ENCODE measurements at regions not wholly inside any gene's neighbourhood (a gene's known extent, or its start where the extent isn't known, plus 50 kb on each side); places are given as distances from the start of the nearest gene placed in this dataset.
"Not testable (repeated sequence)": the region's sequence is repeated elsewhere in the genome, so short reads cannot be mapped to it uniquely, and the experiment has no call there.

GRCh38 chr4:1558205-1558604 is 125.9 kb downstream of the FAM53A start:
- no peak for DNase-seq

- DNase-seq: no peak
These were observed 126.9 kb downstream of the FAM53A start for GRCh38 chr4:1557221-1557597.

GRCh38 chr4:1556541-1557220 is 127.4 kb downstream of the FAM53A start:
- DNase-seq: no peak

- DNase-seq: no peak
These were observed 129.2 kb downstream of the FAM53A start for GRCh38 chr4:1554876-1555265.

- no peak for DNase-seq
These were observed 129.8 kb downstream of the FAM53A start for GRCh38 chr4:1554246-1554875.

- no peak for DNase-seq
These were observed 130.7 kb downstream of the FAM53A start for GRCh38 chr4:1553365-1553764.

- no peak for DNase-seq
These were observed 131.7 kb downstream of the FAM53A start for GRCh38 chr4:1552451-1552850.

GRCh38 chr4:1551211-1551610 is 132.9 kb downstream of the FAM53A start:
- DNase-seq: no peak

GRCh38 chr4:1550122-1551070 is 133.7 kb downstream of the FAM53A start:
- no peak for DNase-seq

GRCh38 chr4:1549638-1550035 is 134.5 kb downstream of the FAM53A start:
- DNase-seq: no peak

GRCh38 chr4:1548827-1549637 is 135.1 kb downstream of the FAM53A start:
- peak; percentile 50 to 68 for DNase-seq

GRCh38 chr4:1547856-1548826 is 136.0 kb downstream of the FAM53A start:
- DNase-seq: no peak

GRCh38 chr4:1547131-1547855 is 136.8 kb downstream of the FAM53A start:
- DNase-seq: no peak

GRCh38 chr4:1544861-1545281 is 138.6 kb upstream of the NKX1-1 start:
- DNase-seq: peak in 1 of 2 donors; percentile 24

- not testable (repeated sequence) for DNase-seq
These were observed 138.2 kb upstream of the NKX1-1 start for GRCh38 chr4:1544435-1544834.

- no peak for DNase-seq
These were observed 137.7 kb upstream of the NKX1-1 start for GRCh38 chr4:1543976-1544375.

- DNase-seq: no peak
These were observed 137.3 kb upstream of the NKX1-1 start for GRCh38 chr4:1543561-1543960.

- no peak for DNase-seq
These were observed 136.5 kb upstream of the NKX1-1 start for GRCh38 chr4:1542516-1543320.

- no peak for DNase-seq
These were observed 135.9 kb upstream of the NKX1-1 start for GRCh38 chr4:1542226-1542490.
